ENCODE measurements at regions not wholly inside any gene's neighbourhood (a gene's known extent, or its start where the extent isn't known, plus 50 kb on each side); places are given as distances from the start of the nearest gene placed in this dataset.

DNA sequence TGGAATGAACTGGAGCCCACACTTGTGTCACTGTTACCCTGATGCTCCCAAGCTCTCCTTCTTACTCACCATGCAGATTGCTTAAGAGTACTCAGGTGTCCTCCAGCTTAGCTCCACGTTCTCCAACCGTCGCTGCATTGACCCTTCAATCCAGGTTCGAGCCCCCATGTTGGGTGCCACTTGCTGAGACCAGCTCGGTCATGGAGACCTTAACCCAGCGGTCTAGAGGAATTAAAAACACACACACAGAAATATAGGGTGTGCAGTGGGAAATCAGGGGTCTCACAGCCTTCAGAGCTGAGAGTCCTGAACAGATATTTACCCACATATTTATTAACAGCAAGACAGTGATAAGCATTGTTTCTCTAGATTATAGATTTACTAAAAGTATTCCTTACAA is 229.1 kb upstream of the APCDD1 start:
- TF ChIP-seq POLR2AphosphoS5 (IDR thresholded peaks at IDR 0.05; ENCODE audit: borderline replicate concordance, low read depth, low read length) (no peak), EZH2 (IDR thresholded peaks at IDR 0.05) (no peak)
